OCI-LY7 (cell line): ENCODE measurements at regions not wholly inside any gene's neighbourhood (a gene's known extent, or its start where the extent isn't known, plus 50 kb on each side); places are given as distances from the start of the nearest gene placed in this dataset.

Source experiments
- BruUV-seq: library from RNA; stranded (reverse); fragments of 400-500 nt; replicated peaks from 2 replicates; lab custom pipeline; 2021; lab: Mats Ljungman, UMichigan
- CTCF ChIA-PET: fragments of 300-600 bp; sonication (Branson Sonifier 250); formaldehyde crosslinking; loops from one replicate; lab custom pipeline; 2022; ENCODE audit warnings: antibody characterized with exemption; ENCODE audit not compliant: unreplicated experiment; lab: Charles Lee
- POLR2A ChIA-PET: fragments of 300-600 bp; sonication (Branson Sonifier 250); formaldehyde crosslinking; loops from one replicate; lab custom pipeline; 2022; ENCODE audit warnings: antibody characterized with exemption; lab: Charles Lee
- DNase-seq: peaks from one replicate; pipeline ENCODE4 v3.0.0-alpha.2; 2015; ENCODE audit warnings: low spot score
- H2AFZ ChIP-seq: fragments of 200-600 bp; sonication (generic), shearing (Covaris generic); 2 replicates; pipeline ENCODE4 v1.6.1; 2014; ENCODE audit warnings: mild to moderate bottlenecking, antibody characterized with exemption, low read length, moderate library complexity
- H3K27ac ChIP-seq: fragments of 200-600 bp; sonication (generic); 2 replicates; pipeline ENCODE4 v1.5.1; 2014; ENCODE audit warnings: mixed run types, low read depth, mild to moderate bottlenecking, moderate library complexity, low read length, inconsistent platforms; ENCODE audit not compliant: poor library complexity, severe bottlenecking
- H3K36me3 ChIP-seq: fragments of 200-600 bp; sonication (generic); 2 replicates; pipeline ENCODE4 v1.6.1; 2014; ENCODE audit warnings: mild to moderate bottlenecking, antibody characterized with exemption, low read length, moderate library complexity, mixed read lengths; ENCODE audit not compliant: insufficient read depth
- H3K4me1 ChIP-seq: fragments of 200-600 bp; sonication (generic); 2 replicates; pipeline ENCODE4 v1.5.1; 2014; ENCODE audit warnings: mild to moderate bottlenecking, low read length; ENCODE audit not compliant: insufficient read depth, poor library complexity, severe bottlenecking
- H3K4me2 ChIP-seq: fragments of 200-600 bp; sonication (generic); 2 replicates; pipeline ENCODE4 v1.6.1; 2014; ENCODE audit warnings: mild to moderate bottlenecking, low read length
- H3K4me3 ChIP-seq: fragments of 200-600 bp; sonication (generic); 2 replicates; pipeline ENCODE4 v1.5.1; 2014; ENCODE audit warnings: mild to moderate bottlenecking, low read depth, low read length; ENCODE audit not compliant: poor library complexity, severe bottlenecking
- H3K79me2 ChIP-seq: fragments of 200-600 bp; sonication (generic); 2 replicates; pipeline ENCODE4 v1.6.1; 2016; ENCODE audit warnings: low read depth, mild to moderate bottlenecking, low read length, moderate library complexity, mixed read lengths; ENCODE audit not compliant: insufficient read depth
- H3K9me2 ChIP-seq: fragments of 200-600 bp; sonication (generic); 2 replicates; pipeline ENCODE4 v1.6.1; 2016; ENCODE audit warnings: mild to moderate bottlenecking, low read length, mixed read lengths; ENCODE audit not compliant: insufficient read depth
- H3K9me3 ChIP-seq: fragments of 200-600 bp; sonication (generic); 2 replicates; pipeline ENCODE4 v1.6.1; 2014; ENCODE audit warnings: mild to moderate bottlenecking, mixed run types, low read length, mixed read lengths
- H4K20me1 ChIP-seq: fragments of 200-600 bp; sonication (generic); 2 replicates; pipeline ENCODE4 v1.6.1; 2014; ENCODE audit warnings: mild to moderate bottlenecking, antibody characterized with exemption, low read length, moderate library complexity, mixed read lengths; ENCODE audit not compliant: insufficient read depth
- CTCF ChIP-seq: fragments of 200-600 bp; sonication (generic); conservative IDR thresholded peaks from 2 replicates; pipeline ENCODE4 v1.5.1; 2014; ENCODE audit warnings: mild to moderate bottlenecking, antibody characterized with exemption, low read length, moderate library complexity, mixed read lengths
- EZH2phosphoT487 ChIP-seq: fragments of 200-600 bp; sonication (generic); IDR thresholded peaks from 2 replicates; pipeline ENCODE4 v1.6.1; 2018; ENCODE audit warnings: low read depth, borderline replicate concordance, mild to moderate bottlenecking, mixed run types, antibody characterized with exemption, low read length, moderate library complexity, mixed read lengths
- intact Hi-C: fragments of 100-400 bp; cut with micrococcal nuclease; formaldehyde crosslinking; loops from one replicate; pipeline ENCODE4 v1.10.0; 2022; ENCODE audit not compliant: unreplicated experiment

GRCh38 chr1:229155472-229155871, 115.4 kb upstream of the RAB4A start:
- Histone ChIP-seq H3K36me3 (no peaks in the 10 kb centered on the region), H3K4me3 (no peak overlapping the region), H3K27ac (no peak overlapping the region), H4K20me1 (no peaks in the 10 kb centered on the region), H3K79me2 (no peaks in the 10 kb centered on the region), H3K9me3 (no peaks in the 10 kb centered on the region), H3K9me2 (no peaks in the 10 kb centered on the region), H2AFZ (peak overlapping the region; percentile 43; the same call in 1 of the 2 replicates), H3K4me2 (no peak overlapping the region), H3K4me1 (no peaks in the 10 kb centered on the region)
- ChIA-PET POLR2A (no interaction called here), CTCF (no interaction called here)
- no TSS peak for BruUV-seq
- TF ChIP-seq EZH2phosphoT487 (no peak), CTCF (no peak)
- no peak for DNase-seq
- intact Hi-C loops = no loop called here

- H3K4me3 ChIP-seq = no peak overlapping the region
- H3K9me2 ChIP-seq = no peaks in the 10 kb centered on the region
- BruUV-seq = no TSS peak
- no peak overlapping the region for H3K4me2 ChIP-seq
- no peak for DNase-seq
- H3K36me3 ChIP-seq = no peaks in the 10 kb centered on the region
- H2AFZ ChIP-seq = no peak overlapping the region
- no peaks in the 10 kb centered on the region for H3K4me1 ChIP-seq
- no peaks in the 10 kb centered on the region for H3K79me2 ChIP-seq
- ChIA-PET POLR2A (no interaction called here), CTCF (no interaction called here)
- TF ChIP-seq EZH2phosphoT487 (no peak), CTCF (peak; percentile 59)
- no peak overlapping the region for H3K27ac ChIP-seq
- intact Hi-C loops = no loop called here
- no peaks in the 10 kb centered on the region for H3K9me3 ChIP-seq
- no peaks in the 10 kb centered on the region for H4K20me1 ChIP-seq
These were observed 114.0 kb upstream of the RAB4A start for GRCh38 chr1:229156872-229157271.

DNA sequence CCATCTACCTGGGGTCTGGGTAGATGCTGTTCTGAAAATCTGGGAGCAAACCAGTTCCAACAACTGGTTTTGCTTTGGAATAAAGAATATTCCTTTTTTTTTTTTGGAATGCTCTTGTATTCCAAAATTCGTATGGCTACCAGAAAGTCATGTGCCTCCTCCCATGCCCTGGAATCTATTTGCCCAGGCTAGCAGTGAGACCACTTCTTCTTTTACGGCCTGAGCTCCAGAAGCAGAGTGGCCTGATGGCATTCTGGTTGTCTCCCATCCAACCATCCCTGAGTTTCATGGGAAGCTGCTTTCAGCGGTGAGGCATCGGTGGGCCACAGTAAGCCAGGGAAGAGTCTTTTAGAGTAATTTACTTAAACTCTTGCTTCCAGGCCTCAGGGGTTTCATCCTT, 113.4 kb upstream of the RAB4A start:
- H3K9me2 ChIP-seq = no peaks in the 10 kb centered on the region
- H2AFZ ChIP-seq = no peak overlapping the region
- no peak overlapping the region for H3K4me2 ChIP-seq
- no peaks in the 10 kb centered on the region for H3K79me2 ChIP-seq
- no TSS peak for BruUV-seq
- no peak for TF ChIP-seq EZH2phosphoT487
- TF ChIP-seq CTCF = no peak
- no peaks in the 10 kb centered on the region for H3K36me3 ChIP-seq
- H4K20me1 ChIP-seq = no peaks in the 10 kb centered on the region
- intact Hi-C loops = no loop called here
- no peak overlapping the region for H3K4me3 ChIP-seq
- no peak for DNase-seq
- POLR2A ChIA-PET = interaction anchor here (0.7 kb wide), 1 partner anchor 212 kb away, joined by 3 read pairs; no protein-coding TSS in a partner anchor
- H3K4me1 ChIP-seq = no peaks in the 10 kb centered on the region
- CTCF ChIA-PET = no interaction called here
- H3K9me3 ChIP-seq = no peaks in the 10 kb centered on the region
- no peak overlapping the region for H3K27ac ChIP-seq
